ENCODE measurements at regions not wholly inside any gene's neighbourhood (a gene's known extent, or its start where the extent isn't known, plus 50 kb on each side); places are given as distances from the start of the nearest gene placed in this dataset.

DNA sequence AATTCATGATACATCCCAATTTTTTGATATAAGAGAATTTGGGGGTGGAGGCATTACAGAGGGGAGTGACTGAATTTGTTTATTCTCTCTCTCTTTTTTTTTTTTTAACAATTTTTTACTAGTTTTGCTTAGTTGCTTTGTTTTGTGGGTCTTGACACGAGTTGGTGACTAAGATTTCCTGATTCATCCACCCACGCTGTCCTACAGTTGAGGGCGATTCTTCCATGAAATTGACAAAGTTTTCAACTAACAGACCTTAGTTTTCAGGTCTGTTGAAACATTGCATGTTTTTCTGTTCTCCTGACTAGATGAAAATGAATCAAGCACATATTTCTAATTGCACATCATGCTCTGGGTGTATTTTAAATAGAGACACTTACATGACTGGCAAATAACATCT is 613.8 kb downstream of the TFAP2B start:
- Histone ChIP-seq H3K9me3 (ENCODE audit: control insufficient read depth, insufficient read depth, low read length) (no peaks in the 10 kb centered on the region), H3K27me3 (ENCODE audit: control insufficient read depth, low read length) (no peaks in the 10 kb centered on the region)

GRCh38 chr6:51450248-51450957 is 631.7 kb downstream of the TFAP2B start:
- no peaks in the 10 kb centered on the region for H3K36me3 ChIP-seq (ENCODE audit: control insufficient read depth, low read length)
- H4K20me1 ChIP-seq (ENCODE audit: control insufficient read depth, insufficient read depth, low read depth, low read length), result no peaks in the 10 kb centered on the region
- no peaks in the 10 kb centered on the region for H3F3A ChIP-seq (ENCODE audit: control insufficient read depth, insufficient read depth)
- H3K9me3 ChIP-seq (ENCODE audit: control insufficient read depth, insufficient read depth, low read length), result no peaks in the 10 kb centered on the region
- H3K4me1 ChIP-seq (ENCODE audit: control insufficient read depth, low read length), result no peaks in the 10 kb centered on the region
- H3K9me2 ChIP-seq (replicated peaks; ENCODE audit: control insufficient read depth, low read length), result no peaks in the 10 kb centered on the region
- TF ChIP-seq EZH2phosphoT487 (IDR thresholded peaks at IDR 0.05; ENCODE audit: borderline replicate concordance, low read length) (no peak), CTCF (IDR thresholded peaks at IDR 0.05; ENCODE audit: low read depth, low read length, poor library complexity, severe bottlenecking) (no peak)
- no peaks in the 10 kb centered on the region for H3K79me2 ChIP-seq (ENCODE audit: control insufficient read depth, low read length)
- no peaks in the 10 kb centered on the region for H3K27me3 ChIP-seq (ENCODE audit: control insufficient read depth, low read length)
- H3K4me3 ChIP-seq (ENCODE audit: low read length), result no peak overlapping the region
- no peak overlapping the region for H3K4me2 ChIP-seq (ENCODE audit: low read length)
- no peak overlapping the region for H3K27ac ChIP-seq (ENCODE audit: low read depth, low read length)

More for the DNA sequence above, 613.8 kb downstream of the TFAP2B start:
- Histone ChIP-seq H3F3A (ENCODE audit: control insufficient read depth, insufficient read depth) (no peaks in the 10 kb centered on the region), H3K27ac (ENCODE audit: low read depth, low read length) (no peak overlapping the region), H3K36me3 (ENCODE audit: control insufficient read depth, low read length) (no peaks in the 10 kb centered on the region), H3K4me1 (ENCODE audit: control insufficient read depth, low read length) (no peaks in the 10 kb centered on the region), H3K4me3 (ENCODE audit: low read length) (no peak overlapping the region), H3K4me2 (ENCODE audit: low read length) (no peak overlapping the region), H3K9me2 (replicated peaks; ENCODE audit: control insufficient read depth, low read length) (no peaks in the 10 kb centered on the region), H3K79me2 (ENCODE audit: control insufficient read depth, low read length) (no peaks in the 10 kb centered on the region), H4K20me1 (ENCODE audit: control insufficient read depth, insufficient read depth, low read depth, low read length) (no peaks in the 10 kb centered on the region)
- no peak for TF ChIP-seq CTCF (IDR thresholded peaks at IDR 0.05; ENCODE audit: low read depth, low read length, poor library complexity, severe bottlenecking)
- TF ChIP-seq EZH2phosphoT487 (IDR thresholded peaks at IDR 0.05; ENCODE audit: borderline replicate concordance, low read length), result no peak

DNA sequence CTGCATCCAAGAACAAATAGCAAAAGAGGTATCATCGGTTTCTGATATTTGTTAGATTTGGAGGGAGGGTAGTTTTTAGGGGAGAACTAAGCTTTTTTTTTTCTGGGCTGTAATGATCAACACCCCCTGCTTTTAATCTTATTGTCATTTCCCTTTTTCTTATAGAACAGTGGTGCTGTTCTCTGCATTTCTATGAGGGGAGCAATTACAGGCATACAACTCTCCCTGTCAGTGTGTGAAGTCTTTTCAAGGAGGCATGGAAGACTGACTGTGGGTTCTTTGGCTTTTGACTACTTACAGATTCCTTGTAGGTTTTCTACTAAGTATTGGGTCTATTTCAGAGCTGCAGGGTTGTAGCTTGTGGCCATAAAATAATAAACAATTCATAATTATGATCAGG is 632.3 kb downstream of the TFAP2B start:
- Histone ChIP-seq H3K9me3 (ENCODE audit: control insufficient read depth, insufficient read depth, low read length) (no peaks in the 10 kb centered on the region), H3K4me1 (ENCODE audit: control insufficient read depth, low read length) (no peaks in the 10 kb centered on the region), H3K9me2 (replicated peaks; ENCODE audit: control insufficient read depth, low read length) (no peaks in the 10 kb centered on the region), H3K27ac (ENCODE audit: low read depth, low read length) (no peak overlapping the region), H3K4me2 (ENCODE audit: low read length) (no peak overlapping the region), H3F3A (ENCODE audit: control insufficient read depth, insufficient read depth) (no peaks in the 10 kb centered on the region), H3K36me3 (ENCODE audit: control insufficient read depth, low read length) (no peaks in the 10 kb centered on the region), H3K79me2 (ENCODE audit: control insufficient read depth, low read length) (no peaks in the 10 kb centered on the region), H3K4me3 (ENCODE audit: low read length) (no peak overlapping the region), H4K20me1 (ENCODE audit: control insufficient read depth, insufficient read depth, low read depth, low read length) (no peaks in the 10 kb centered on the region), H3K27me3 (ENCODE audit: control insufficient read depth, low read length) (no peaks in the 10 kb centered on the region)
- TF ChIP-seq EZH2phosphoT487 (IDR thresholded peaks at IDR 0.05; ENCODE audit: borderline replicate concordance, low read length) (no peak), CTCF (IDR thresholded peaks at IDR 0.05; ENCODE audit: low read depth, low read length, poor library complexity, severe bottlenecking) (no peak)
